GM19463 (cell line): ENCODE measurements at regions not wholly inside any gene's neighbourhood (a gene's known extent, or its start where the extent isn't known, plus 50 kb on each side); places are given as distances from the start of the nearest gene placed in this dataset.
A peak's percentile ranks its signal among the peaks of the same experiment; 100 is the strongest.

Experiments used
- ATAC-seq: cut with Tn5 transposase; IDR thresholded peaks from one replicate; pipeline ENCODE4 v1.9.1; 2021; ENCODE audit warnings: mild to moderate bottlenecking, moderate library complexity; ENCODE audit not compliant: unreplicated experiment

- ATAC-seq, result no peak
These were observed 59.0 kb upstream of the MINAR1 start for GRCh38 chr15:79373113-79373512.

GRCh38 chr15:79373728-79374127 is 58.4 kb upstream of the MINAR1 start:
- ATAC-seq, result no peak

GRCh38 chr15:79376383-79376782 is 55.8 kb upstream of the MINAR1 start:
- ATAC-seq, result no peak

GRCh38 chr15:79378394-79379109 is 53.6 kb upstream of the MINAR1 start:
- no peak for ATAC-seq

GRCh38 chr15:79380755-79381497 is 51.2 kb upstream of the MINAR1 start:
- ATAC-seq, result peak; percentile 62

GRCh38 chr15:79381593-79381992 is 50.5 kb upstream of the MINAR1 start:
- no peak for ATAC-seq
